SK-N-SH (cell line): ENCODE measurements at regions not wholly inside any gene's neighbourhood (a gene's known extent, or its start where the extent isn't known, plus 50 kb on each side); places are given as distances from the start of the nearest gene placed in this dataset.

ENCODE experiments used
- CTCF ChIA-PET: fragments of 300-600, 350-600 bp; formaldehyde crosslinking; extraction: SDS; loops from one replicate; lab custom pipeline; 2021; lab: Yijun Ruan, JAX
- POLR2A ChIA-PET: fragments of 350-600 bp; sonication (Branson Sonifier 250); formaldehyde crosslinking; extraction: SDS; loops from one replicate; lab custom pipeline; 2020; ENCODE audit warnings: antibody characterized with exemption, inconsistent platforms; lab: Yijun Ruan, JAX
- DNase-seq: peaks from one replicate; pipeline ENCODE4 v3.0.0; 2012
- H2AFZ ChIP-seq: fragments of 200-600 bp; sonication (generic); 2 replicates; pipeline ENCODE4 v1.8.1; 2016; ENCODE audit warnings: antibody characterized with exemption, mild to moderate bottlenecking, low read depth
- H3F3A ChIP-seq: fragments of 200-600 bp; sonication (generic); replicated peaks from 2 replicates; pipeline ENCODE3; 2016; ENCODE audit warnings: antibody characterized with exemption, mild to moderate bottlenecking; ENCODE audit not compliant: insufficient read depth
- H3K27ac ChIP-seq, 2 experiments: fragments of 200-500 bp in 1 of 2; fragments of 200-600 bp in 1 of 2; sonication (Bioruptor generic) in 1 of 2; sonication (generic), shearing (Covaris generic) in 1 of 2; 2 replicates each; pipeline versions ENCODE4 v1.5.1 to v1.6.1; 2014 to 2016; ENCODE audit warnings: low read depth in 2 of 2, inconsistent platforms in 1 of 2, low read length in 1 of 2, mild to moderate bottlenecking in 1 of 2, mixed read lengths in 1 of 2
- H3K27me3 ChIP-seq: fragments of 200-600 bp; sonication (generic), shearing (Covaris generic); 2 replicates; pipeline ENCODE4 v1.6.1; 2016; ENCODE audit warnings: mixed run types; ENCODE audit not compliant: insufficient read depth
- H3K36me3 ChIP-seq, 2 experiments: fragments of 200-500 bp in 1 of 2; fragments of 200-600 bp in 1 of 2; sonication (Bioruptor generic) in 1 of 2; sonication (generic) in 1 of 2; replicated peaks in 1 of 2; 2 replicates each; pipeline versions ENCODE3 to v1.5.1; 2014 to 2016; ENCODE audit warnings: low read length in 1 of 2, mild to moderate bottlenecking in 1 of 2; ENCODE audit not compliant: insufficient read depth in 2 of 2, control insufficient read depth in 1 of 2
- H3K4me1 ChIP-seq, 2 experiments: fragments of 200-500 bp in 1 of 2; fragments of 200-600 bp in 1 of 2; sonication (Bioruptor generic) in 1 of 2; sonication (generic), shearing (Covaris generic) in 1 of 2; 2 replicates each; pipeline versions ENCODE4 v1.5.1 to v1.6.1; 2014 to 2016; ENCODE audit warnings: low read depth in 1 of 2, low read length in 1 of 2, mixed run types in 1 of 2; ENCODE audit not compliant: insufficient read depth in 2 of 2, control insufficient read depth in 1 of 2
- H3K4me2 ChIP-seq: fragments of 200-600 bp; sonication (generic), shearing (Covaris generic); 2 replicates; pipeline ENCODE4 v1.6.1; 2017; ENCODE audit warnings: mixed run types
- H3K4me3 ChIP-seq, 2 experiments: fragments of 200-500 bp in 1 of 2; fragments of 200-600 bp in 1 of 2; sonication (Bioruptor generic) in 1 of 2; sonication (generic), shearing (Covaris generic) in 1 of 2; 2 replicates each; pipeline versions ENCODE4 v1.5.1 to v1.8.1; 2014 to 2016; ENCODE audit warnings: low read depth in 2 of 2, inconsistent platforms in 1 of 2, low read length in 1 of 2, mild to moderate bottlenecking in 1 of 2, mixed read lengths in 1 of 2, moderate library complexity in 1 of 2
- H3K79me2 ChIP-seq: fragments of 200-600 bp; sonication (generic); 2 replicates; pipeline ENCODE4 v1.8.1; 2017; ENCODE audit warnings: mild to moderate bottlenecking; ENCODE audit not compliant: insufficient read depth
- H3K9ac ChIP-seq: fragments of 200-600 bp; sonication (generic); 2 replicates; pipeline ENCODE4 v1.6.1; 2017; ENCODE audit warnings: mixed run types
- H3K9me2 ChIP-seq: fragments of 200-600 bp; sonication (generic); 2 replicates; pipeline ENCODE4 v1.6.1; 2017; ENCODE audit warnings: mixed run types
- H3K9me3 ChIP-seq: fragments of 200-600 bp; sonication (generic); 2 replicates; pipeline ENCODE4 v1.6.1; 2017; ENCODE audit warnings: mixed run types, mild to moderate bottlenecking, moderate library complexity
- H4K20me1 ChIP-seq: fragments of 200-600 bp; sonication (generic); 2 replicates; pipeline ENCODE4 v1.6.1; 2017; ENCODE audit warnings: mild to moderate bottlenecking, mixed run types; ENCODE audit not compliant: insufficient read depth
- EP300 ChIP-seq, 2 experiments: IDR thresholded peaks; 2 replicates each; pipeline versions ENCODE4 v1.4.0 to v1.6.1; 2012; ENCODE audit warnings: borderline replicate concordance in 1 of 2, low read depth in 1 of 2, low read length in 1 of 2
- FOXJ3 ChIP-seq: sonication (generic); formaldehyde crosslinking; IDR thresholded peaks from 2 replicates; pipeline ENCODE4 v1.5.1; 2020; ENCODE audit warnings: mild to moderate bottlenecking, missing genetic modification reagents
- GABPA ChIP-seq: IDR thresholded peaks from 2 replicates; pipeline ENCODE4 v1.4.0; 2012; ENCODE audit warnings: low read depth, mild to moderate bottlenecking
- GATA2 ChIP-seq: sonication (generic); formaldehyde crosslinking; IDR thresholded peaks from 2 replicates; pipeline ENCODE4 v1.5.0; 2020; ENCODE audit warnings: mild to moderate bottlenecking, missing genetic modification reagents
- JUND ChIP-seq: IDR thresholded peaks from 2 replicates; pipeline ENCODE4 v1.4.0; 2012
- MXI1 ChIP-seq: IDR thresholded peaks from 2 replicates; pipeline ENCODE4 v1.6.1; 2012; ENCODE audit warnings: mild to moderate bottlenecking, low read depth, low read length, improper control_type of control experiment
- NFIC ChIP-seq: IDR thresholded peaks from 2 replicates; pipeline ENCODE4 v1.4.0; 2012; ENCODE audit warnings: borderline replicate concordance
- RAD21 ChIP-seq: IDR thresholded peaks from 2 replicates; pipeline ENCODE4 v1.6.1; 2012; ENCODE audit warnings: mild to moderate bottlenecking, low read length
- RXRA ChIP-seq: IDR thresholded peaks from 2 replicates; pipeline ENCODE4 v1.4.0; 2012; ENCODE audit warnings: low read depth, mild to moderate bottlenecking, borderline replicate concordance
- SMC3 ChIP-seq: IDR thresholded peaks from 2 replicates; pipeline ENCODE4 v1.6.1; 2012; ENCODE audit warnings: low read depth, low read length, improper control_type of control experiment
- TAF1 ChIP-seq: IDR thresholded peaks from 2 replicates; pipeline ENCODE4 v1.6.1; 2012; ENCODE audit warnings: low read depth, mild to moderate bottlenecking, low read length, moderate library complexity, borderline replicate concordance
- TCF12 ChIP-seq: IDR thresholded peaks from 2 replicates; pipeline ENCODE4 v1.4.0; 2012
- YY1 ChIP-seq: IDR thresholded peaks from 2 replicates; pipeline ENCODE4 v1.4.0; 2012; ENCODE audit warnings: low read depth, mild to moderate bottlenecking
- WGBS: methylation state at CpG from one replicate; pipeline ENCODE4 v1.1.6; 2017; ENCODE audit warnings: low lambda C conversion rate; 5-methylcytosine and 5-hydroxymethylcytosine counted together
- TF ChIP-seq, protein P1 (sequence below): IDR thresholded peaks from 2 replicates; pipeline ENCODE4 v1.6.1; 2012; ENCODE audit warnings: mild to moderate bottlenecking, low read depth, low read length, moderate library complexity
- TF ChIP-seq, protein P2 (sequence below): IDR thresholded peaks from 2 replicates; pipeline ENCODE4 v1.4.0; 2012; ENCODE audit warnings: low read depth, borderline replicate concordance
- TF ChIP-seq, protein P3 (sequence below): IDR thresholded peaks from 2 replicates; pipeline ENCODE4; 2012
- TF ChIP-seq, protein P4 (sequence below): fragments of 150-350 bp; IDR thresholded peaks from 2 replicates; pipeline ENCODE4 v1.6.1; 2016; ENCODE audit warnings: mild to moderate bottlenecking, low read depth, low read length
- TF ChIP-seq, protein P5 (sequence below): fragments of 150-350 bp; IDR thresholded peaks from 2 replicates; pipeline ENCODE4 v1.6.1; 2017; ENCODE audit warnings: antibody characterized with exemption, low read length, low read depth, borderline replicate concordance

DNA sequence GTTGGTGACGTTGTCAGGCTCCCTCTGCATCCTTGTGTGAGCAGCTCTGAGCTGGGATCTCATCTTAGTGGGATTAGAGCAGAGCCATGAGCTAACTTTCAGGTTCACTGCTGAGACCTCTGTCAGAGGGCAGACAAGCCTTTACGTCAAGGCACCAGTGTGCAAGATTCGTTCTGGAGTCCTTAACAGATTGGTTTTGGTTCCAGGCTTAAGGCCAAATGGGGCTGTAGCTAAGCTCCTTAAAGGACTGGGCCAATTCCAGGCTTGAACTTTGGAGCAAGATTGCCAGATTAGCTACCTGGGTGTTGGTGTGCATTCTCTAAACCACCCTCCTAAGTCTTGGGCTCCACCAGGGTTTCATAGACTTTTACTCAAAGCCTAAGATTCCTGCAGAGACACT lies 52.6 kb upstream of the PDC start:
- Histone ChIP-seq H3K4me1 (no peaks in the 10 kb centered on the region), H3F3A (no peaks in the 10 kb centered on the region), H3K9ac (no peak overlapping the region), H2AFZ (no peak overlapping the region), H3K36me3 (no peaks in the 10 kb centered on the region), H3K79me2 (no peaks in the 10 kb centered on the region), H3K27me3 (no peaks in the 10 kb centered on the region), H4K20me1 (no peaks in the 10 kb centered on the region), H3K9me2 (no peaks in the 10 kb centered on the region), H3K27ac (no peak overlapping the region), H3K9me3 (no peaks in the 10 kb centered on the region), H3K4me3 (no peak overlapping the region), H3K4me2 (no peak overlapping the region)
- 78% methylated on average over 2 of the region's 3 CpGs for WGBS
- TF ChIP-seq RAD21 = no peak
- TF ChIP-seq GABPA = no peak
- TF ChIP-seq FOXJ3 (CRISPR knock-in tag) = no peak
- TF ChIP-seq NFIC = no peak
- TF ChIP-seq, protein P1, sequence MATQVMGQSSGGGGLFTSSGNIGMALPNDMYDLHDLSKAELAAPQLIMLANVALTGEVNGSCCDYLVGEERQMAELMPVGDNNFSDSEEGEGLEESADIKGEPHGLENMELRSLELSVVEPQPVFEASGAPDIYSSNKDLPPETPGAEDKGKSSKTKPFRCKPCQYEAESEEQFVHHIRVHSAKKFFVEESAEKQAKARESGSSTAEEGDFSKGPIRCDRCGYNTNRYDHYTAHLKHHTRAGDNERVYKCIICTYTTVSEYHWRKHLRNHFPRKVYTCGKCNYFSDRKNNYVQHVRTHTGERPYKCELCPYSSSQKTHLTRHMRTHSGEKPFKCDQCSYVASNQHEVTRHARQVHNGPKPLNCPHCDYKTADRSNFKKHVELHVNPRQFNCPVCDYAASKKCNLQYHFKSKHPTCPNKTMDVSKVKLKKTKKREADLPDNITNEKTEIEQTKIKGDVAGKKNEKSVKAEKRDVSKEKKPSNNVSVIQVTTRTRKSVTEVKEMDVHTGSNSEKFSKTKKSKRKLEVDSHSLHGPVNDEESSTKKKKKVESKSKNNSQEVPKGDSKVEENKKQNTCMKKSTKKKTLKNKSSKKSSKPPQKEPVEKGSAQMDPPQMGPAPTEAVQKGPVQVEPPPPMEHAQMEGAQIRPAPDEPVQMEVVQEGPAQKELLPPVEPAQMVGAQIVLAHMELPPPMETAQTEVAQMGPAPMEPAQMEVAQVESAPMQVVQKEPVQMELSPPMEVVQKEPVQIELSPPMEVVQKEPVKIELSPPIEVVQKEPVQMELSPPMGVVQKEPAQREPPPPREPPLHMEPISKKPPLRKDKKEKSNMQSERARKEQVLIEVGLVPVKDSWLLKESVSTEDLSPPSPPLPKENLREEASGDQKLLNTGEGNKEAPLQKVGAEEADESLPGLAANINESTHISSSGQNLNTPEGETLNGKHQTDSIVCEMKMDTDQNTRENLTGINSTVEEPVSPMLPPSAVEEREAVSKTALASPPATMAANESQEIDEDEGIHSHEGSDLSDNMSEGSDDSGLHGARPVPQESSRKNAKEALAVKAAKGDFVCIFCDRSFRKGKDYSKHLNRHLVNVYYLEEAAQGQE = no peak
- TF ChIP-seq EP300 (IDR thresholded peaks at IDR 0.05; ENCODE audit: borderline replicate concordance in 1 of 2, low read depth in 1 of 2, low read length in 1 of 2) = no peak
- TF ChIP-seq TCF12 = no peak
- TF ChIP-seq, protein P2, sequence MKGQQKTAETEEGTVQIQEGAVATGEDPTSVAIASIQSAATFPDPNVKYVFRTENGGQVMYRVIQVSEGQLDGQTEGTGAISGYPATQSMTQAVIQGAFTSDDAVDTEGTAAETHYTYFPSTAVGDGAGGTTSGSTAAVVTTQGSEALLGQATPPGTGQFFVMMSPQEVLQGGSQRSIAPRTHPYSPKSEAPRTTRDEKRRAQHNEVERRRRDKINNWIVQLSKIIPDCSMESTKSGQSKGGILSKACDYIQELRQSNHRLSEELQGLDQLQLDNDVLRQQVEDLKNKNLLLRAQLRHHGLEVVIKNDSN = no peak
- TF ChIP-seq, protein P3, sequence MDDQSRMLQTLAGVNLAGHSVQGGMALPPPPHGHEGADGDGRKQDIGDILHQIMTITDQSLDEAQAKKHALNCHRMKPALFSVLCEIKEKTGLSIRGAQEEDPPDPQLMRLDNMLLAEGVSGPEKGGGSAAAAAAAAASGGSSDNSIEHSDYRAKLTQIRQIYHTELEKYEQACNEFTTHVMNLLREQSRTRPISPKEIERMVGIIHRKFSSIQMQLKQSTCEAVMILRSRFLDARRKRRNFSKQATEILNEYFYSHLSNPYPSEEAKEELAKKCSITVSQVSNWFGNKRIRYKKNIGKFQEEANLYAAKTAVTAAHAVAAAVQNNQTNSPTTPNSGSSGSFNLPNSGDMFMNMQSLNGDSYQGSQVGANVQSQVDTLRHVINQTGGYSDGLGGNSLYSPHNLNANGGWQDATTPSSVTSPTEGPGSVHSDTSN = no peak
- TF ChIP-seq GATA2 = no peak
- TF ChIP-seq JUND = no peak
- no peak for TF ChIP-seq MXI1
- TF ChIP-seq, protein P4, sequence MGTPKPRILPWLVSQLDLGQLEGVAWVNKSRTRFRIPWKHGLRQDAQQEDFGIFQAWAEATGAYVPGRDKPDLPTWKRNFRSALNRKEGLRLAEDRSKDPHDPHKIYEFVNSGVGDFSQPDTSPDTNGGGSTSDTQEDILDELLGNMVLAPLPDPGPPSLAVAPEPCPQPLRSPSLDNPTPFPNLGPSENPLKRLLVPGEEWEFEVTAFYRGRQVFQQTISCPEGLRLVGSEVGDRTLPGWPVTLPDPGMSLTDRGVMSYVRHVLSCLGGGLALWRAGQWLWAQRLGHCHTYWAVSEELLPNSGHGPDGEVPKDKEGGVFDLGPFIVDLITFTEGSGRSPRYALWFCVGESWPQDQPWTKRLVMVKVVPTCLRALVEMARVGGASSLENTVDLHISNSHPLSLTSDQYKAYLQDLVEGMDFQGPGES = no peak
- TF ChIP-seq, protein P5, sequence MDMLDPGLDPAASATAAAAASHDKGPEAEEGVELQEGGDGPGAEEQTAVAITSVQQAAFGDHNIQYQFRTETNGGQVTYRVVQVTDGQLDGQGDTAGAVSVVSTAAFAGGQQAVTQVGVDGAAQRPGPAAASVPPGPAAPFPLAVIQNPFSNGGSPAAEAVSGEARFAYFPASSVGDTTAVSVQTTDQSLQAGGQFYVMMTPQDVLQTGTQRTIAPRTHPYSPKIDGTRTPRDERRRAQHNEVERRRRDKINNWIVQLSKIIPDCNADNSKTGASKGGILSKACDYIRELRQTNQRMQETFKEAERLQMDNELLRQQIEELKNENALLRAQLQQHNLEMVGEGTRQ = no peak
- TF ChIP-seq RXRA = no peak
- no peak for TF ChIP-seq TAF1
- TF ChIP-seq SMC3 = no peak
- no peak for TF ChIP-seq YY1
- CTCF ChIA-PET = no interaction called here
- no peak for DNase-seq
- POLR2A ChIA-PET = no interaction called here
